NB4 (cell line): ENCODE measurements at regions not wholly inside any gene's neighbourhood (a gene's known extent, or its start where the extent isn't known, plus 50 kb on each side); places are given as distances from the start of the nearest gene placed in this dataset.

Experiments
- MYC ChIP-seq: IDR thresholded peaks from 2 replicates; pipeline ENCODE4 v1.6.1; 2011; ENCODE audit warnings: low read depth, low read length
- TF ChIP-seq, protein P1 (sequence below): IDR thresholded peaks from one replicate; pipeline ENCODE4 v1.5.1; 2012; ENCODE audit warnings: low read depth, low read length

DNA sequence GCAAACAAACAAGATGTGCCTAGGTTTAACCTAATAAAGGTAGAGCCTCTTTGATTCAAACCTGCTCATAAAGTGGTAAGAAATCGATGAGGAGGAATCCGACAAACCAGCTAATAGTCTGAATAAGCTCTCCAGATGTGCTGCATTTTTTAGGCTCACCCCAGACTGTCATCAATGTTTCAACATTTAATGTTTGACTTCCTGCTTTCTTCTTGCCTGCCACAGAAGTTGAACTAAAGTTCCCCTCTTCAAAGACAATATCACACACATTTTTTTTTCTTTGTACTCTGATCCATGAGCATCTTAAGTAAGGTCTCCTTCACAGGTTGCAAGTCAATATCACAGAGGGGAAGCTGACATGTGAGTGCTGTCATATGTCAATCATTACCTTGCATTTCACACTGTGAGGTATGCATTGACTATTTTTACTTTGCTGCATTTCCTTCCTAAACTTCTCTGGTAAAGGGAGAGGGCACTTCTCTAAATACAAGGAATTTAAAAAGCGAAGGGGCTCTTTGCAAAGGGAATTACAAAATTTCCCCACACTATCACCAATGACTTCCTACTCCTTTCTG is 172.3 kb upstream of the MCTP2 start:
- TF ChIP-seq, protein P1, sequence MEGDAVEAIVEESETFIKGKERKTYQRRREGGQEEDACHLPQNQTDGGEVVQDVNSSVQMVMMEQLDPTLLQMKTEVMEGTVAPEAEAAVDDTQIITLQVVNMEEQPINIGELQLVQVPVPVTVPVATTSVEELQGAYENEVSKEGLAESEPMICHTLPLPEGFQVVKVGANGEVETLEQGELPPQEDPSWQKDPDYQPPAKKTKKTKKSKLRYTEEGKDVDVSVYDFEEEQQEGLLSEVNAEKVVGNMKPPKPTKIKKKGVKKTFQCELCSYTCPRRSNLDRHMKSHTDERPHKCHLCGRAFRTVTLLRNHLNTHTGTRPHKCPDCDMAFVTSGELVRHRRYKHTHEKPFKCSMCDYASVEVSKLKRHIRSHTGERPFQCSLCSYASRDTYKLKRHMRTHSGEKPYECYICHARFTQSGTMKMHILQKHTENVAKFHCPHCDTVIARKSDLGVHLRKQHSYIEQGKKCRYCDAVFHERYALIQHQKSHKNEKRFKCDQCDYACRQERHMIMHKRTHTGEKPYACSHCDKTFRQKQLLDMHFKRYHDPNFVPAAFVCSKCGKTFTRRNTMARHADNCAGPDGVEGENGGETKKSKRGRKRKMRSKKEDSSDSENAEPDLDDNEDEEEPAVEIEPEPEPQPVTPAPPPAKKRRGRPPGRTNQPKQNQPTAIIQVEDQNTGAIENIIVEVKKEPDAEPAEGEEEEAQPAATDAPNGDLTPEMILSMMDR: no peak
- TF ChIP-seq MYC: no peak
